ENCODE measurements at regions not wholly inside any gene's neighbourhood (a gene's known extent, or its start where the extent isn't known, plus 50 kb on each side); places are given as distances from the start of the nearest gene placed in this dataset.

DNA sequence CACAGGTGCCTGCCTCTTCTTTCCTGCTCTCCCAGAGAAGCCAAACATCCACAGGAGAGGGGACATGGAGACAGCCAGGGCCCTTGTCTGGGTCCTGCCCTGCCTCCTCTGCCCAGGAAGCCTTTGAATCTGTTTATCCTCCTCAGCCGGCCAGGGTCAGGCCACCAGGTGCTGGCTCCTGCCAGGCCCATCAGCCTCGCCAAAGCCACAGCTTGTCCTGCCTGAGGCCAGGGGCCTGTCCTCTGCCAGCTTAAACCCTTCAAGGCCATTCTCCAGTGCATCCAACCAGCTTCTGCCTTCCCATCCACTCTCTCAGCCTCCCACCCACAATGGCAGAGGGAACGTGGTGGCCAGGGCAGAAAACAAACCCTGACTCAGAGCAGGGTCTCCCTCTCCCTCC is 254.6 kb downstream of the ANKRD60 start:
- no peak for TF ChIP-seq MYC (IDR thresholded peaks at IDR 0.05; ENCODE audit: borderline replicate concordance, low read length)
- TF ChIP-seq, protein P1, sequence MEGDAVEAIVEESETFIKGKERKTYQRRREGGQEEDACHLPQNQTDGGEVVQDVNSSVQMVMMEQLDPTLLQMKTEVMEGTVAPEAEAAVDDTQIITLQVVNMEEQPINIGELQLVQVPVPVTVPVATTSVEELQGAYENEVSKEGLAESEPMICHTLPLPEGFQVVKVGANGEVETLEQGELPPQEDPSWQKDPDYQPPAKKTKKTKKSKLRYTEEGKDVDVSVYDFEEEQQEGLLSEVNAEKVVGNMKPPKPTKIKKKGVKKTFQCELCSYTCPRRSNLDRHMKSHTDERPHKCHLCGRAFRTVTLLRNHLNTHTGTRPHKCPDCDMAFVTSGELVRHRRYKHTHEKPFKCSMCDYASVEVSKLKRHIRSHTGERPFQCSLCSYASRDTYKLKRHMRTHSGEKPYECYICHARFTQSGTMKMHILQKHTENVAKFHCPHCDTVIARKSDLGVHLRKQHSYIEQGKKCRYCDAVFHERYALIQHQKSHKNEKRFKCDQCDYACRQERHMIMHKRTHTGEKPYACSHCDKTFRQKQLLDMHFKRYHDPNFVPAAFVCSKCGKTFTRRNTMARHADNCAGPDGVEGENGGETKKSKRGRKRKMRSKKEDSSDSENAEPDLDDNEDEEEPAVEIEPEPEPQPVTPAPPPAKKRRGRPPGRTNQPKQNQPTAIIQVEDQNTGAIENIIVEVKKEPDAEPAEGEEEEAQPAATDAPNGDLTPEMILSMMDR (IDR thresholded peaks at IDR 0.05): no peak
- TF ChIP-seq SMC3 (IDR thresholded peaks at IDR 0.05): no peak
- TF ChIP-seq KDM1A (IDR thresholded peaks at IDR 0.05; ENCODE audit: low read depth): no peak
- no peak for TF ChIP-seq POLR2A (IDR thresholded peaks at IDR 0.05; ENCODE audit: low read length)
- TF ChIP-seq, protein P2, sequence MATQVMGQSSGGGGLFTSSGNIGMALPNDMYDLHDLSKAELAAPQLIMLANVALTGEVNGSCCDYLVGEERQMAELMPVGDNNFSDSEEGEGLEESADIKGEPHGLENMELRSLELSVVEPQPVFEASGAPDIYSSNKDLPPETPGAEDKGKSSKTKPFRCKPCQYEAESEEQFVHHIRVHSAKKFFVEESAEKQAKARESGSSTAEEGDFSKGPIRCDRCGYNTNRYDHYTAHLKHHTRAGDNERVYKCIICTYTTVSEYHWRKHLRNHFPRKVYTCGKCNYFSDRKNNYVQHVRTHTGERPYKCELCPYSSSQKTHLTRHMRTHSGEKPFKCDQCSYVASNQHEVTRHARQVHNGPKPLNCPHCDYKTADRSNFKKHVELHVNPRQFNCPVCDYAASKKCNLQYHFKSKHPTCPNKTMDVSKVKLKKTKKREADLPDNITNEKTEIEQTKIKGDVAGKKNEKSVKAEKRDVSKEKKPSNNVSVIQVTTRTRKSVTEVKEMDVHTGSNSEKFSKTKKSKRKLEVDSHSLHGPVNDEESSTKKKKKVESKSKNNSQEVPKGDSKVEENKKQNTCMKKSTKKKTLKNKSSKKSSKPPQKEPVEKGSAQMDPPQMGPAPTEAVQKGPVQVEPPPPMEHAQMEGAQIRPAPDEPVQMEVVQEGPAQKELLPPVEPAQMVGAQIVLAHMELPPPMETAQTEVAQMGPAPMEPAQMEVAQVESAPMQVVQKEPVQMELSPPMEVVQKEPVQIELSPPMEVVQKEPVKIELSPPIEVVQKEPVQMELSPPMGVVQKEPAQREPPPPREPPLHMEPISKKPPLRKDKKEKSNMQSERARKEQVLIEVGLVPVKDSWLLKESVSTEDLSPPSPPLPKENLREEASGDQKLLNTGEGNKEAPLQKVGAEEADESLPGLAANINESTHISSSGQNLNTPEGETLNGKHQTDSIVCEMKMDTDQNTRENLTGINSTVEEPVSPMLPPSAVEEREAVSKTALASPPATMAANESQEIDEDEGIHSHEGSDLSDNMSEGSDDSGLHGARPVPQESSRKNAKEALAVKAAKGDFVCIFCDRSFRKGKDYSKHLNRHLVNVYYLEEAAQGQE (IDR thresholded peaks at IDR 0.05): no peak
- TF ChIP-seq, protein P3, sequence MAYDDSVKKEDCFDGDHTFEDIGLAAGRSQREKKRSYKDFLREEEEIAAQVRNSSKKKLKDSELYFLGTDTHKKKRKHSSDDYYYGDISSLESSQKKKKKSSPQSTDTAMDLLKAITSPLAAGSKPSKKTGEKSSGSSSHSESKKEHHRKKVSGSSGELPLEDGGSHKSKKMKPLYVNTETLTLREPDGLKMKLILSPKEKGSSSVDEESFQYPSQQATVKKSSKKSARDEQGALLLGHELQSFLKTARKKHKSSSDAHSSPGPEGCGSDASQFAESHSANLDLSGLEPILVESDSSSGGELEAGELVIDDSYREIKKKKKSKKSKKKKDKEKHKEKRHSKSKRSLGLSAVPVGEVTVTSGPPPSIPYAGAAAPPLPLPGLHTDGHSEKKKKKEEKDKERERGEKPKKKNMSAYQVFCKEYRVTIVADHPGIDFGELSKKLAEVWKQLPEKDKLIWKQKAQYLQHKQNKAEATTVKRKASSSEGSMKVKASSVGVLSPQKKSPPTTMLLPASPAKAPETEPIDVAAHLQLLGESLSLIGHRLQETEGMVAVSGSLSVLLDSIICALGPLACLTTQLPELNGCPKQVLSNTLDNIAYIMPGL (CRISPR knock-in tag; IDR thresholded peaks at IDR 0.05; ENCODE audit: borderline replicate concordance): no peak

All from A549 (cell line).